ENCODE measurements at regions not wholly inside any gene's neighbourhood (a gene's known extent, or its start where the extent isn't known, plus 50 kb on each side); places are given as distances from the start of the nearest gene placed in this dataset.

- intact Hi-C loops (cut with micrococcal nuclease) (no loop called here), dilution Hi-C loops (cut with MboI; ENCODE audit: extremely low pct_ligation_motif_present, low sequenced_read_pairs) (no loop called here)
- BruUV-seq (replicated peaks), result no TSS peak
- Histone ChIP-seq H3K4me2 (ENCODE audit: insufficient read depth, low read length) (no peak overlapping the region), H3K36me3 (ENCODE audit: control insufficient read depth in 2 of 2, extremely low read depth in 1 of 2, insufficient read depth in 2 of 2, low read length in 2 of 2) (no peaks in the 10 kb centered on the region), H4K20me1 (replicated peaks; ENCODE audit: control insufficient read depth, extremely low read depth, insufficient read depth, low read length) (no peaks in the 10 kb centered on the region), H3K9me1 (replicated peaks; ENCODE audit: control insufficient read depth, extremely low read depth, insufficient read depth, low read length) (no peaks in the 10 kb centered on the region), H3K4me1 (ENCODE audit: control insufficient read depth, extremely low read depth, insufficient read depth, low read length) (no peaks in the 10 kb centered on the region), H3K9me3 (replicated peaks; ENCODE audit: control insufficient read depth, insufficient read depth, low read length) (peaks cover 2% of the 10 kb centered on the region), H3K4me3 (replicated peaks in 1 of 3; ENCODE audit: insufficient read depth in 1 of 3, low read depth in 1 of 3, low read length in 3 of 3) (no peak overlapping the region), H3K27ac (ENCODE audit: insufficient read depth, low read depth, low read length) (no peak overlapping the region), H3K79me2 (ENCODE audit: control insufficient read depth, insufficient read depth, low read length) (no peaks in the 10 kb centered on the region), H3K9ac (replicated peaks; ENCODE audit: extremely low read depth, insufficient read depth, low read length) (no peak overlapping the region), H2AFZ (ENCODE audit: low read depth, low read length) (no peak overlapping the region), H3K27me3 (ENCODE audit: control insufficient read depth in 2 of 2, insufficient read depth in 2 of 2, low read length in 2 of 2) (no peaks in the 10 kb centered on the region)
- POLR2A ChIA-PET, result no interaction called here
- FAIRE-seq, result no peak
- no peak for TF ChIP-seq MAX (IDR thresholded peaks at IDR 0.05; ENCODE audit: insufficient read depth, insufficient read length)
- no peak for DNase-seq (ENCODE audit: low read depth, low spot score)
- CTCF ChIA-PET, result no interaction called here
These were observed 1630.7 kb upstream of the IGFBP7 start for GRCh38 chr4:58740897-58741296.

GRCh38 chr4:58739275-58739674 lies 1629.1 kb upstream of the IGFBP7 start:
- CTCF ChIA-PET, result no interaction called here
- Histone ChIP-seq H3K9me3 (replicated peaks; ENCODE audit: control insufficient read depth, insufficient read depth, low read length) (peaks cover 2% of the 10 kb centered on the region), H3K4me3 (replicated peaks in 1 of 3; ENCODE audit: insufficient read depth in 1 of 3, low read depth in 1 of 3, low read length in 3 of 3) (no peak overlapping the region), H3K79me2 (ENCODE audit: control insufficient read depth, insufficient read depth, low read length) (no peaks in the 10 kb centered on the region), H3K36me3 (ENCODE audit: control insufficient read depth in 2 of 2, extremely low read depth in 1 of 2, insufficient read depth in 2 of 2, low read length in 2 of 2) (no peaks in the 10 kb centered on the region), H3K27ac (ENCODE audit: insufficient read depth, low read depth, low read length) (no peak overlapping the region), H3K9ac (replicated peaks; ENCODE audit: extremely low read depth, insufficient read depth, low read length) (no peak overlapping the region), H3K9me1 (replicated peaks; ENCODE audit: control insufficient read depth, extremely low read depth, insufficient read depth, low read length) (no peaks in the 10 kb centered on the region), H3K4me1 (ENCODE audit: control insufficient read depth, extremely low read depth, insufficient read depth, low read length) (no peaks in the 10 kb centered on the region), H3K4me2 (ENCODE audit: insufficient read depth, low read length) (no peak overlapping the region), H2AFZ (ENCODE audit: low read depth, low read length) (no peak overlapping the region), H4K20me1 (replicated peaks; ENCODE audit: control insufficient read depth, extremely low read depth, insufficient read depth, low read length) (no peaks in the 10 kb centered on the region), H3K27me3 (ENCODE audit: control insufficient read depth in 2 of 2, insufficient read depth in 2 of 2, low read length in 2 of 2) (no peaks in the 10 kb centered on the region)
- POLR2A ChIA-PET, result no interaction called here
- DNase-seq (ENCODE audit: low read depth, low spot score) (no peak), FAIRE-seq (no peak)
- intact Hi-C loops (cut with micrococcal nuclease) (no loop called here), dilution Hi-C loops (cut with MboI; ENCODE audit: extremely low pct_ligation_motif_present, low sequenced_read_pairs) (no loop called here)
- TF ChIP-seq CTCF (IDR thresholded peaks at IDR 0.05; ENCODE audit: extremely low read depth in 1 of 2, insufficient read depth in 1 of 2, low read depth in 1 of 2, low read length in 2 of 2) (no peak), GATA2 (IDR thresholded peaks at IDR 0.05; ENCODE audit: insufficient read depth, insufficient read length, low read depth, low read length) (no peak), MAX (IDR thresholded peaks at IDR 0.05; ENCODE audit: insufficient read depth, insufficient read length) (no peak), POLR2AphosphoS5 (IDR thresholded peaks at IDR 0.05; ENCODE audit: insufficient read depth, low read depth, low read length) (no peak), POLR2A (IDR thresholded peaks at IDR 0.05; ENCODE audit: low read depth, low read length) (no peak), MYC (IDR thresholded peaks at IDR 0.05; ENCODE audit: low read depth, low read length) (no peak), JUN (IDR thresholded peaks at IDR 0.05; ENCODE audit: borderline replicate concordance, insufficient read depth, insufficient read length, low read depth) (no peak), FOS (IDR thresholded peaks at IDR 0.05; ENCODE audit: borderline replicate concordance, insufficient read depth, low read length) (no peak), EZH2 (IDR thresholded peaks at IDR 0.05; ENCODE audit: borderline replicate concordance, low read depth, low read length, severe bottlenecking) (no peak)
- BruUV-seq (replicated peaks), result no TSS peak

Data from endothelial cell of umbilical vein (primary cell).